CD4-positive, alpha-beta T cell treated with Interleukin-4 for 1 hour (primary cell): ENCODE measurements at regions not wholly inside any gene's neighbourhood (a gene's known extent, or its start where the extent isn't known, plus 50 kb on each side); places are given as distances from the start of the nearest gene placed in this dataset.

Experiments
- DNase-seq, 2 donors: peaks; one replicate each; pipeline ENCODE4 v3.0.0-alpha.2; 2020 to 2022

- no peak for DNase-seq
Measured at GRCh38 chr22:44442186-44442815, 55.7 kb downstream of the RTL6 start.

- no peak for DNase-seq
Measured at GRCh38 chr22:44441401-44442185, 56.4 kb downstream of the RTL6 start.

GRCh38 chr22:44440224-44441160 lies 57.5 kb downstream of the RTL6 start:
- no peak for DNase-seq

DNA sequence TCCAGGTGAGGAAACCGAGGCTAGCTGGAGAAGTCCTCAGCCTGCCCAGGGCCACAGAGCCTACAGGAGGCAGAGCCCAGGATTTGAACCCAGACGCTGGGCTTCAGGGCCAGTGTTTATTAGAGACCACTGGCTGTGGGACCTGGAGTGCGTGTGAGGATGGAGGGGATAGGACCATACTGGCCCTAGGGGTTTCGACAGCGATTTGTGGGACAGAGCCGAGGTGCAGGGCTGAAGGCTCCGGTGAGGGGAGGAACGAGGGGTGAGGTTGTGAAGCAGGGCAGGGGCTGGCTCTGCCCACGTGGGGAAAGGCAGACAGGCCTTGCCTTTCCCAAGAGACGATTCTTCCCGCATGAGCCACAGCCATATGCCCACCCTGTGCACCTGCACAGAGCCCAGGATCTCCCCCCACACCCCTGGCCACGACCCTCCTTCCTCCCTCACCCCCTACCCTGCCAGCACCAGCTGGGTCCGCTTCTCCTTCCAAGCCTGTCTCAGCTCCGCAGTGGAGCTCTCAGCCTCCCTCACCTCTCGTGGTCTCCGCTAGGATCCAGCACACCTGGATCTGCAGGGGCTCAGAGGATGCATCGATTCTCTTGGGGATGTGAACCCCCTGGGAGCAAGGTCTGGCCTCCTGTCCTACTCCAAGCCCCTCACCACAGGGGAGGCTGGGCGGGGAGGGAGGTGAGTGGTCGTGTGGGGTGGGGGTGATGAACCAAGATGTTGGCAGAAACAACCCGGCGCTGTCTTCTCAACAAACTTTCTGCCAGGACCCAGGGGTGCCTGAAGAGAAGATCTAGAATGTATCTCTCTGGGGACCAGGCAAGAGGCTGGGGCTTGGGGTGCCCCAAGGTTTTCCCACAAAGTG lies 58.4 kb downstream of the RTL6 start:
- DNase-seq = no peak

DNA sequence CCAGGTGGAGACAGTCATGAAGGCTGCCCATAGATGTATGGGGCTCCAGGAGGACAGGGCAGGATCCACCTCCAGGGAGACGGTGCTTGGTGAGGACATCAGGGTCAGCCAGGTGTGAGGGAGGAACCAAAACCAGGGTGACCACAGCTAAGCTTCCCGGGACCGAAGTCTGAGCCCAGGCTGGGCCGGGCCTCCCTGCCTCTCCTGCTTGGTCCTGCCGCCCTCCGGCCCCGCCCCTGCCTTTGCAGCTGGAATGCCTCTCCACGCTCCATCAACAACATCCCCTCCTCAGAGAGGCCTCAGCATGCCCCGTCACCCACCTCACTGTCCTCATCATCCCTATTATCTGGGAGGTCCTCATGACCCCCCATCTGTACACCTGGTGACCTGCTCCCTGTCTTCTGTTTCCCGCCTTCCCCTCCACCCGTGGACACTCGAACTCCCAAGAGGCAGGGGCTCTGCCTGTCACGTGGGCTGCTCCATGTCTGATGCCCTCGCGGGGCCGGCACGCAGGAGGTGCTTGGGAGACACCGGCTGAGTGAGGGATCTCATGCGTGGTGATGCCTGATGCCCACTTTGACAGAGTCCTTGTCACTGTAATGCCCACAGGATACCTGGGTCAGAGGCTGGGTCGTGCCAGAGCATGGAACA lies 59.4 kb downstream of the RTL6 start:
- no peak for DNase-seq

- no peak for DNase-seq
Measured at GRCh38 chr22:44438056-44438455, 60.0 kb downstream of the RTL6 start.

GRCh38 chr22:44437216-44438055 lies 60.6 kb downstream of the RTL6 start:
- DNase-seq = no peak

GRCh38 chr22:44436736-44437135 lies 61.3 kb downstream of the RTL6 start:
- no peak for DNase-seq

DNA sequence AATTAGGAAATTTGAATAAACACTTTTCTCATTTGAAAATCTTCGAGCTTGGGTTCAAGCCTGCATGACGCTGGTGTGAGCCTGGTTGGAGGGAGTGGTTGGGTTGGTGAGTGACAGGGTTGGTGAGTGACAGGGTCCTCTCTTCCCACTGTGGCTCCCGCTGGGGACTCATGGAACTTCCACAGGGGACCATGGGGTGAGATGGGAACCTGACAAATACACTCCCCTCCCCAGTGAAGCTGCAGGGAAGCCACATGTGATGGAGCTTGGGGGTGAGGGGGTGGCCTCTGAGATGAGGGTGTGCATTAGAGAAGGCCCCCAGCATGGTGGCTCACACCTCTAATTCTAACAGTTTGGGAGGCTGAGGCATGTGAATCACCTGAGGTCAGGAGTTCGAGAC lies 66.8 kb downstream of the RTL6 start:
- no peak for DNase-seq

- no peak for DNase-seq
Measured at GRCh38 chr22:44430716-44431115, 67.3 kb downstream of the RTL6 start.

GRCh38 chr22:44429941-44430587 lies 68.0 kb downstream of the RTL6 start:
- no peak for DNase-seq

- DNase-seq = no peak
Measured at GRCh38 chr22:44428941-44429830, 68.8 kb downstream of the RTL6 start.

DNA sequence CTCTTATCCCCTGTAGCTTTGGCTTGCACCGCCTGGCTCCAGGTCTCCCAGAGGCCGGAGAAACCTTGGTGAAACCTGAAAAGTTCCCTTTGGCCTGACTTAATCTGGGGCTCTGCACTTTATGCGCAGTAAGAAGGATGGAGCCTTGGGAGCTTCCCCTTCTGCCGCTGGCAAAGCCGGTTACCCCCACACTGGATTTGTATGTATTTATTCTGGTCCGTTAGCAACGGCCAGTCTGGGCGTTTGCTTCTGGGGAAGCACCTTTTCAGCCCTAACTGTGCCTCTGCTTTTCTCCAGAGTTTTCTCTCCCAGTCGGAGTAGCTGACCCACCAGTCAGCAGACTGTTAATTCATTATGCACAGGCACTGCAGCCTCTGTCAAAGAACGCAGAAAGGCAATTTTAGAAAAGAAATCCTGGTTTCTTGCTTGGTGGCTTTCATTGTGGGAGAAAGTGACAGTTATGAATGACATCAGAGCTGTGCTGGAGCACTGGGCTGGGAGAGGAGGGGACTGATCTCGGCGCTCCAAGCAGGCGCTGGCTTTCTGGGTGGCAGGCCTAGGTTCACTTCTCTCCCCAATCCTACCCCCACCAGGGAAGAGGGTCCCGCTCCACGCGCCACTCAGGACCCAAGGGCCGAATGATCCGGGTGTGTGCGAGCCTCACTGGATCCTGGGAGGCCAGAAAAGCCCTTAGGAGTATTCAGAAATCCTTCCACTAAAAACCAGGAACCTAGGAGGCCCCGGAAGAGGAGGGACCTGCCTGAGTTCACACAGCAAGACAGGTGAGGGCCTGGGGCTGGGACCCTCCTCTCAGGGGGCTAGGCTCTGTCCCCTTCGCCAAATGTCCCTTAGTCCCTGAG lies 70.2 kb downstream of the RTL6 start:
- DNase-seq = no peak

GRCh38 chr22:44426981-44427380 lies 71.1 kb downstream of the RTL6 start:
- DNase-seq = no peak

GRCh38 chr22:44425694-44426045 lies 72.4 kb downstream of the RTL6 start:
- no peak for DNase-seq

- no peak for DNase-seq
Measured at GRCh38 chr22:44424867-44425693, 73.0 kb downstream of the RTL6 start.

DNA sequence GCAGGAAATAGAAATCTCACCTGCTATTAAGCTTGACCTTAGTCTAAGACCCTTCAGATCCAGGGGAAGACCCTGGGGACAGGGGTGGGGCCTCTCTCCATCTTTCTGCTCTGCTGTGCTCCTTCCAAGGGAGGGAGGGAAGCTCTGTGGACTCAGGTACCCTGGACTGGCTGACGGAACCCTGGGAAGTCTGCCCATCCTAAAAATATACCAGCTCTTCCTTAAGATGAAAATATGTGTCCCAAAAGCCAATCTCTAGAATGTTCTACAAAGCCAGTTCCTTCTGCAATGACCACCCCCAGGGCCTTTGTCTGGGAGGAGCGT lies 73.7 kb downstream of the RTL6 start:
- no peak for DNase-seq
